WI38 (cell line): ENCODE measurements at regions not wholly inside any gene's neighbourhood (a gene's known extent, or its start where the extent isn't known, plus 50 kb on each side); places are given as distances from the start of the nearest gene placed in this dataset.

Experiments
- H3K4me3 ChIP-seq: 2 replicates; pipeline ENCODE4 v1.5.1; 2011; ENCODE audit warnings: low read depth, mild to moderate bottlenecking, control low read depth, low read length
- TF ChIP-seq, protein P1 (sequence below): IDR thresholded peaks from 2 replicates; pipeline ENCODE4 v1.5.1; 2012; ENCODE audit warnings: low read depth, mild to moderate bottlenecking, control low read depth, low read length

DNA sequence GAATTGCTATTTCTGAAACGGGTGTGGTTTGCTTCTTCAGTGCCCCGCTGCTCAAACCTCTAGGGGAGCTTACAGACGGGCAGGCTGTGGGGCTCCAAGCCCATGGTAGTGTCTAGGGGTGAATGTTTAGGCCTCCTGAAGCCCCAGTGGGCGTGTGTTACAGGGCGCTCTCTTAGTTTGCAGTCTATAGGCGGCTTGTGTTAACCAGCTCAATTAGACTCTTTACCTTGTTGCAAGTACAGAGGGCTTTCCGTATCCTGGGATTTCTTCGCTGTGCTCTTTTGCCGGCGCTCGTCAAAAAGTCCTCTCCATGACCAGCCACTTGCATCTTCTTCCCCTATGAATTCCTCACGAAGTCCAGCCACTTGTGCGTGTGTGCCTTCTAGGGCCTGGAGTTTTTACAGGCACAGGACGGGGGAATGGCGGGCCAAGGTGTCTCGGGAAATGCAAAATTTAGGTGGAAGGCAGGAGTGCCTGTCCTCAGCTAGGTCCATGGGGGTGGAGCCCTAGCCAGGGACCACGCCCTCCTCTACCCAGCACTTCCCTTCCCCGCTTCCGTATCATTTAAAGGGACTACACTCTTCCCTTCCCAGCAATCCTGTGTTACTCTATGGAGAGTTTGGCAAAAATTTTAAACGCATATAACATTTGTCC lies 94.5 kb downstream of the HTR1B start:
- TF ChIP-seq, protein P1, sequence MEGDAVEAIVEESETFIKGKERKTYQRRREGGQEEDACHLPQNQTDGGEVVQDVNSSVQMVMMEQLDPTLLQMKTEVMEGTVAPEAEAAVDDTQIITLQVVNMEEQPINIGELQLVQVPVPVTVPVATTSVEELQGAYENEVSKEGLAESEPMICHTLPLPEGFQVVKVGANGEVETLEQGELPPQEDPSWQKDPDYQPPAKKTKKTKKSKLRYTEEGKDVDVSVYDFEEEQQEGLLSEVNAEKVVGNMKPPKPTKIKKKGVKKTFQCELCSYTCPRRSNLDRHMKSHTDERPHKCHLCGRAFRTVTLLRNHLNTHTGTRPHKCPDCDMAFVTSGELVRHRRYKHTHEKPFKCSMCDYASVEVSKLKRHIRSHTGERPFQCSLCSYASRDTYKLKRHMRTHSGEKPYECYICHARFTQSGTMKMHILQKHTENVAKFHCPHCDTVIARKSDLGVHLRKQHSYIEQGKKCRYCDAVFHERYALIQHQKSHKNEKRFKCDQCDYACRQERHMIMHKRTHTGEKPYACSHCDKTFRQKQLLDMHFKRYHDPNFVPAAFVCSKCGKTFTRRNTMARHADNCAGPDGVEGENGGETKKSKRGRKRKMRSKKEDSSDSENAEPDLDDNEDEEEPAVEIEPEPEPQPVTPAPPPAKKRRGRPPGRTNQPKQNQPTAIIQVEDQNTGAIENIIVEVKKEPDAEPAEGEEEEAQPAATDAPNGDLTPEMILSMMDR: no peak
- peak overlapping the region; percentile 64 for H3K4me3 ChIP-seq

DNA sequence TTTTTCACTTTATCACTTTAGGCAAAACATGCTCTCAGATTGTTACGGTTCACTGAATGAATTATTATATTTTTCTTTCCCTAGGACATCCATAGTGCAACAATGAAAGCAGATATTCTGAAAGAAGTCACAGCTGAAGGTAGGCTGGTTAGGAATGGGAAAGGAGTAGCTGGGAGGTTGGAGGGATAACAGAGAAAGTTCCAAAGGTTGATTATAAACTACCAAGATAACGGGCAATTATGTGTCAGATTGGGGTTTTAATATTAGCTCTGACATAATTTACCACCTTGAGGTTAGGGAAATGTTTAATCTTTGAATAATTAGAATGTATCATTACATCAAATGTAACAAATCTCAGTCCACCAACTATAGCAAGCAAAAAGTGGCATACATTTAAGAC lies 96.5 kb downstream of the HTR1B start:
- H3K4me3 ChIP-seq: no peak overlapping the region
- TF ChIP-seq, protein P1: no peak

DNA sequence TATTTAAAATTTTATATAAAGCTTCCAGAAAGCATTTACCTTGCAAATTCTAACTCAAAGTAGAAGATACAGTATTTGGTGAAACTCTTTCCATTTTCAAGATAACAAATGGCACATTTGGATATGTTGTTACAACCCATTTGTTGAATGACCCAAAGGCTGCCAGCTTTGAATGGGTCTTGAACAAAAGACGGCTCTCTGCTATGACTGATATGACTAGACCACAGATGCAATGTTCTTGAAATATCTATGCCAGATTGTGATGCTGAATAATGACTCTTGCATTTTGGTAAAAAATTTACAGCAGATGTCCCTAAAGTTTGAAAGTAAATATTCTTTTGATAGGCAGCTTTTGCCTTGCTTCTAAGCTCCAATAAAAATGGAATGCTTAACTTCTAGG lies 99.6 kb downstream of the HTR1B start:
- TF ChIP-seq, protein P1: no peak

DNA sequence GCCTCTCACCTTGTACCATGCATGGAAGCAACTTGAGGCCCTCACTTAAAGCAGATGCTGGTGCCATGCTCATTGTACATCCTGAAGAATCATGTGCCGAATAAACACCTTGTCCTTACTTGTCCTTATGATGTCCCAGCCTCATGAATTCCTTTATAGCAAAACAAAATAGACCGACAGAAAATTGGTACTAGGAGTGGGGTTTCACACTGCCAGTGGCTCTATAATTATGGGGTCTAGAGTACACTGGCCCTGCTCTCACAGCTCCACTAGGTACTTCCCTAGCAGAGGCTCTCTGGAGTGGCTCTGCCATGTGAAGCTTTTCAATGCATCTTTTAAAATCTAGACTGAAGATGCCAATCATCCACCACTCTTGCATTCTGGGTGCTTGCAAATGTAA lies 101.2 kb downstream of the HTR1B start:
- TF ChIP-seq, protein P1: no peak
- no peak overlapping the region for H3K4me3 ChIP-seq

More for the DNA sequence above, 99.6 kb downstream of the HTR1B start:
- no peak overlapping the region for H3K4me3 ChIP-seq

DNA sequence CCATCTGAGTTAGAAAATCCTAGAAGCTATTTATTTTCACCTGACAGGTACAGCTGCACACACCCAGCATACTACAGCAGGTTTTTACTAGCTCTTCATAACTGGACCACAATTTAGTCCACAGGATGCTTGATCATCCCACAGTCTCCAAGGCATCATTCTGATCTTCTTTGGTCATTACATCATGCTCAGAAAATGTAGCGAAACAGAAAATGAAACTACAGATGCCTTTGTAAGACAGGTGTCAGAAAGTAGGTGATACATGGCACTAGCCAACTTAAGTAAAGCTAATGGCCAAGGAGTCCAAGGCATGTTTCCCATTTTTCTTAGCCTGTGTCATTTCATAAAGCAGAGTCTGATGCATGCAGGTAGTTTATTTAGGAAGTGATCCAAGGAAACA lies 102.3 kb downstream of the HTR1B start:
- TF ChIP-seq, protein P1: no peak

DNA sequence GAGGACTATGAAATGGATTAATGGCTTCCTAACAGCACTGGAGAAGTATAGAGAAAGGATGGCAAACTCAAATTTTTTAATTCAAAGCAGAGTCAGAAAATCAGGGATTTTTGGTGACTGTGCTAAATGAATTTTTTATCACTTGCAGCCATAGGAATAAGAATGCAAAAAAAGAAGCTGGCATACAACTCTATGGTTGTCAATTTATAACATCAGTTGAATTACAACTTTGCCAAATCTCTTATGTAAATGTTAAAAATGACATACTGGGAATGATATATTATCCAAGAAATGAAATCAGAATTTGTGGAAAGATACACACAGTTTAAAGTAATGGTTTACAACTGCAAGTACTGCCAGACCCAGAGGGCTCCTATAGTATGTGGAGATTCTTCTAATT lies 106.5 kb downstream of the HTR1B start:
- no peak overlapping the region for H3K4me3 ChIP-seq

More for the DNA sequence above, 102.3 kb downstream of the HTR1B start:
- no peak overlapping the region for H3K4me3 ChIP-seq

DNA sequence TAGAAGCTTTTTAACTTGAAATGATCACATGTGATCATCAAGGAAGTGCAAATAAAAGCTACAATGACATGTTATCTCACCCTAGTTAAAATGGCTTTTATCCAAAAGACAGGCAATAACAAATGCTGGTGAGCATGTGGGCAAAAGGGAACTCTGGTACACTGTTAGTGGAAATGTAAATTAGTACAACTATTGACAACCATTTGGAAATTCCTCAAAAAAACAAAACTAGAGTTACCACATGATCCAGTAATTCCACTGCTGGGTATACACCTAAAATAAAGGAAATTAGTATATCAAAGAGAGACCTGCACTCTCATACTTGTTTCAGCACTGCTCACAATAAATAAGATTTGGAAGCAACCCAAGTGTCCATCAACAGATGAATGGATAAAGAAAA lies 108.7 kb downstream of the HTR1B start:
- TF ChIP-seq, protein P1: no peak
- H3K4me3 ChIP-seq: no peak overlapping the region

More for the DNA sequence above, 106.5 kb downstream of the HTR1B start:
- TF ChIP-seq, protein P1: no peak
